ENCODE measurements at regions not wholly inside any gene's neighbourhood (a gene's known extent, or its start where the extent isn't known, plus 50 kb on each side); places are given as distances from the start of the nearest gene placed in this dataset.

GRCh38 chr15:96977886-96978285 lies 647.4 kb downstream of the NR2F2 start:
- TF ChIP-seq, protein P1, sequence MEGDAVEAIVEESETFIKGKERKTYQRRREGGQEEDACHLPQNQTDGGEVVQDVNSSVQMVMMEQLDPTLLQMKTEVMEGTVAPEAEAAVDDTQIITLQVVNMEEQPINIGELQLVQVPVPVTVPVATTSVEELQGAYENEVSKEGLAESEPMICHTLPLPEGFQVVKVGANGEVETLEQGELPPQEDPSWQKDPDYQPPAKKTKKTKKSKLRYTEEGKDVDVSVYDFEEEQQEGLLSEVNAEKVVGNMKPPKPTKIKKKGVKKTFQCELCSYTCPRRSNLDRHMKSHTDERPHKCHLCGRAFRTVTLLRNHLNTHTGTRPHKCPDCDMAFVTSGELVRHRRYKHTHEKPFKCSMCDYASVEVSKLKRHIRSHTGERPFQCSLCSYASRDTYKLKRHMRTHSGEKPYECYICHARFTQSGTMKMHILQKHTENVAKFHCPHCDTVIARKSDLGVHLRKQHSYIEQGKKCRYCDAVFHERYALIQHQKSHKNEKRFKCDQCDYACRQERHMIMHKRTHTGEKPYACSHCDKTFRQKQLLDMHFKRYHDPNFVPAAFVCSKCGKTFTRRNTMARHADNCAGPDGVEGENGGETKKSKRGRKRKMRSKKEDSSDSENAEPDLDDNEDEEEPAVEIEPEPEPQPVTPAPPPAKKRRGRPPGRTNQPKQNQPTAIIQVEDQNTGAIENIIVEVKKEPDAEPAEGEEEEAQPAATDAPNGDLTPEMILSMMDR (IDR thresholded peaks at IDR 0.05), result no peak
- TF ChIP-seq POLR2A (IDR thresholded peaks at IDR 0.05), result no peak

All from heart left ventricle (tissue), 13 donors.